ENCODE measurements at regions not wholly inside any gene's neighbourhood (a gene's known extent, or its start where the extent isn't known, plus 50 kb on each side); places are given as distances from the start of the nearest gene placed in this dataset.

DNA sequence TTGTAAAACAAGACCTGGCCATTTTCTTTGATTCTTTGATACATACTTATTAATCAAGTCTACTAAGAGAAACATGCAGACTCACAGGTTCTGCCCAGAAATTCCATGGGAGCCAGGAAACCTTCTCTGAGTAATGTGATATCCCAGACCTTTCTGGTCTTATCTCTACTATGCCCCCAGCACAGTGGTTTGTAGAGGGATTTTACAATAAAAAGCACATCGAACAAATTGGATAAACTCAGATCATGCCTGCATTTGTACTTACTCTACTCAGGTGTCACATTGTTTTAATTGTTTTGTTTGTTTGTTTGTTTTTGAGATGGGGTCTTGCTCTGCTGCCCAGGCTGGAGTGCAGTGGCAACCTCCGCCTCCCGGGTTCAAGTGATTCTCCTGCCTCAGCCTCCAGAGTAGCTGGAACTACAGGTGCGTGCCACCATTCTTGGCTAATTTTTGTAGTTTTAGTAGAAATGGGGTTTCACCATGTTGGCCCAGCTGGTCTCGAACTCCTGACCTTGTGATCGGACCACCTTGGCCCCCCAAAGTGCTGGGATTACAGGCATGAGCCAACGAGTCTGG lies 179.5 kb downstream of the ZNF608 start:
- no peak for DNase-seq (ENCODE audit: low spot score in 2 of 2)
- H3K4me1 Mint-ChIP-seq: peaks cover 5% of the 10 kb centered on the region
- no peak overlapping the region for H3K4me3 Mint-ChIP-seq
- no peaks in the 10 kb centered on the region for H3K27me3 Mint-ChIP-seq
- no peak for ATAC-seq (ENCODE audit: low read depth)
- no peaks in the 10 kb centered on the region for H3K9me3 Mint-ChIP-seq
- no peaks in the 10 kb centered on the region for H3K36me3 Mint-ChIP-seq
- no peak overlapping the region for H3K27ac Mint-ChIP-seq

GRCh38 chr5:124561451-124561850 lies 185.0 kb downstream of the ZNF608 start:
- H3K4me1 Mint-ChIP-seq: peaks cover 2% of the 10 kb centered on the region

GRCh38 chr5:124560370-124560769 lies 186.1 kb downstream of the ZNF608 start:
- Mint-ChIP-seq H3K27me3 (no peaks in the 10 kb centered on the region), H3K9me3 (no peaks in the 10 kb centered on the region), H3K36me3 (no peaks in the 10 kb centered on the region), H3K4me1 (peaks cover 2% of the 10 kb centered on the region), H3K4me3 (no peak overlapping the region), H3K27ac (no peak overlapping the region)
- ATAC-seq (ENCODE audit: low read depth) (no peak), DNase-seq (ENCODE audit: low spot score in 2 of 2) (no peak)

More at GRCh38 chr5:124561451-124561850, 185.0 kb downstream of the ZNF608 start:
- Mint-ChIP-seq H3K27me3 (no peaks in the 10 kb centered on the region), H3K9me3 (no peaks in the 10 kb centered on the region), H3K4me3 (no peak overlapping the region), H3K27ac (no peak overlapping the region), H3K36me3 (no peaks in the 10 kb centered on the region)
- no peak for ATAC-seq (ENCODE audit: low read depth)
- no peak for DNase-seq (ENCODE audit: low spot score in 2 of 2)

DNA sequence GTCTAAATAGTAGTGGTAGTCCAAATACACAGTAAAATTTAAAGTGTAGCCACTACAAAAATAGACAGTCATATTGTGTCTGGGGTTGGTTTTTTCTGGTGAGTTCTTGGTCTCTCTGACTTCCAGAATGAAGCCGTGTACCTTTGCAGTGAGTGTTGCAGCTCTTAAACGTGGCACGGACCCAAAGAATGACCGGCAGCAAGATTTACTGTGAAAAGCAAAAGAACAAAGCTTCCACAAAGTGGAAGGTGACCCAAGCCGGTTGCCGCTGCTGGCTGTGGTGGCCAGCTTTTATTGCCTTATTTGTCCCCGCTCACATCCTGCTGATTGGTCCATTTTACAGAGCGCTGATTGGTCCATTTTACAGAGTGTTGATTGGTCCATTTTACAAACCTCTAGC lies 188.7 kb downstream of the ZNF608 start:
- H3K4me3 Mint-ChIP-seq: no peak overlapping the region
- no peak overlapping the region for H3K27ac Mint-ChIP-seq
- H3K4me1 Mint-ChIP-seq: peaks cover 5% of the 10 kb centered on the region
- DNase-seq (ENCODE audit: low spot score in 2 of 2): no peak
- no peaks in the 10 kb centered on the region for H3K36me3 Mint-ChIP-seq
- no peaks in the 10 kb centered on the region for H3K9me3 Mint-ChIP-seq
- no peaks in the 10 kb centered on the region for H3K27me3 Mint-ChIP-seq
- no peak for ATAC-seq (ENCODE audit: low read depth)

- H3K4me1 Mint-ChIP-seq: peaks cover 5% of the 10 kb centered on the region
These were observed 191.5 kb downstream of the ZNF608 start for GRCh38 chr5:124554746-124555578.

DNA sequence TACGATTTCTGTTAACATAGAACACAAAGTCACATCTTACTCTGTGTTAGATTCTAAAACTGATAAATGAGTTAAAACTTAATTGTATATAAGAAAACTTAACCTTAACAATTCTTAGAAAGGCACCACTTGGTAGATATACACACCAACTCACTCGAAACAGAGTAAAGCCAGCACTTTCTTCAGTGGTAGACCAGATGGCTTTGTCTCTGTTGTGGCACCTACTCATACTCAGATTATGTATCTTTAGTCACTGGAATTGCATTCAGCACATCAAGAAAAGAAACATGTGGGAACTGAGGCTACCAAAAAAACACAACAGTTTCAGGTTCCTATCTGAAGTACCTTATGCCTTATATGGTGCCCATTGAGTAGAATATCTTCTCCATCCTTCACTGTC lies 192.5 kb downstream of the ZNF608 start:
- peaks cover 2% of the 10 kb centered on the region for H3K4me1 Mint-ChIP-seq

More at GRCh38 chr5:124554746-124555578, 191.5 kb downstream of the ZNF608 start:
- ATAC-seq (ENCODE audit: low read depth) (no peak), DNase-seq (ENCODE audit: low spot score in 2 of 2) (no peak)
- Mint-ChIP-seq H3K27me3 (no peaks in the 10 kb centered on the region), H3K9me3 (no peaks in the 10 kb centered on the region), H3K4me3 (no peak overlapping the region), H3K27ac (no peak overlapping the region), H3K36me3 (no peaks in the 10 kb centered on the region)

DNA sequence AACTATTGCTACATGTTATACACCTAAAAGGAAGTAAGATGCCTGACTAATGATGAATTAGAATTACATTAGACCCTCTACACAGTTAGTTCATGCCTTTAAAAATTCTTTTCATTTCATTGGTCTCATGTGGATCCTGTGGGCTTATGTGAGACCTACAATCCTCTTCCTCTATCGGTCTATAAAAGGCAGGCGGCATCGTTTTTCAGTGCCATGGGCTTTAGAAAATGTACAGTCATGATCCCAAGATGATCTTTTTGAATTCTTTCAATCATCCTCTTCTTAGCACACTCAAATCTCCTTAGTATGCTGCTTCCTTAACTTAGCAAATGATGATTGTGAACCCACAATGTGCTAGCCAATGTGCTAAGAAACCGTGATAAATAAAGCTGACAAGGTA lies 193.9 kb downstream of the ZNF608 start:
- Mint-ChIP-seq H3K4me3 (no peak overlapping the region), H3K27ac (no peak overlapping the region), H3K9me3 (no peaks in the 10 kb centered on the region), H3K36me3 (no peaks in the 10 kb centered on the region), H3K4me1 (peaks cover 2% of the 10 kb centered on the region), H3K27me3 (no peaks in the 10 kb centered on the region)
- ATAC-seq (ENCODE audit: low read depth) (no peak), DNase-seq (ENCODE audit: low spot score in 2 of 2) (no peak)

More for the DNA sequence above, 192.5 kb downstream of the ZNF608 start:
- Mint-ChIP-seq H3K27me3 (no peaks in the 10 kb centered on the region), H3K27ac (no peak overlapping the region), H3K36me3 (no peaks in the 10 kb centered on the region), H3K9me3 (no peaks in the 10 kb centered on the region), H3K4me3 (no peak overlapping the region)
- ATAC-seq (ENCODE audit: low read depth) (no peak), DNase-seq (ENCODE audit: low spot score in 2 of 2) (no peak)

DNA sequence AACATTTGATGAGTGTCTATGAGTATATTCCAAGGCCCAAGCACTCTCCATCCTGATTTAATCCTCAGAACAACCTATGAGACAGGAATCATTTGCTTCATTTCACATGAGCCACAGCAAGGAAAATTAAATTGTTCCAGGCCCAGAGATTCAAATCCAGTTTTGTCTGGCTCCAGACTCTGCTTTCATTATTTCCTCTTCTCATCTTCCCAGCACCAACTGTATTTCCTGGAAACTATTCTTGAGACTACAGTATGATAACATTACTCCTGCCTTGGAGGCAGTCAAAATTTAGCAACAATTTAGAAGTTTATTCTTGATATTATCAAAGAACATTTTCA lies 194.5 kb downstream of the ZNF608 start:
- no peaks in the 10 kb centered on the region for H3K36me3 Mint-ChIP-seq
- no peak for ATAC-seq (ENCODE audit: low read depth)
- H3K27ac Mint-ChIP-seq: no peak overlapping the region
- DNase-seq (ENCODE audit: low spot score in 2 of 2): no peak
- H3K4me3 Mint-ChIP-seq: no peak overlapping the region
- H3K4me1 Mint-ChIP-seq: peaks cover 2% of the 10 kb centered on the region
- no peaks in the 10 kb centered on the region for H3K9me3 Mint-ChIP-seq
- H3K27me3 Mint-ChIP-seq: no peaks in the 10 kb centered on the region

- no peaks in the 10 kb centered on the region for H3K36me3 Mint-ChIP-seq
- DNase-seq (ENCODE audit: low spot score in 2 of 2) (no peak), ATAC-seq (ENCODE audit: low read depth) (no peak)
- no peaks in the 10 kb centered on the region for H3K9me3 Mint-ChIP-seq
- H3K4me3 Mint-ChIP-seq: no peak overlapping the region
- peaks cover 2% of the 10 kb centered on the region for H3K4me1 Mint-ChIP-seq
- H3K27me3 Mint-ChIP-seq: no peaks in the 10 kb centered on the region
- no peak overlapping the region for H3K27ac Mint-ChIP-seq
These were observed 195.7 kb downstream of the ZNF608 start for GRCh38 chr5:124550731-124551130.

DNA sequence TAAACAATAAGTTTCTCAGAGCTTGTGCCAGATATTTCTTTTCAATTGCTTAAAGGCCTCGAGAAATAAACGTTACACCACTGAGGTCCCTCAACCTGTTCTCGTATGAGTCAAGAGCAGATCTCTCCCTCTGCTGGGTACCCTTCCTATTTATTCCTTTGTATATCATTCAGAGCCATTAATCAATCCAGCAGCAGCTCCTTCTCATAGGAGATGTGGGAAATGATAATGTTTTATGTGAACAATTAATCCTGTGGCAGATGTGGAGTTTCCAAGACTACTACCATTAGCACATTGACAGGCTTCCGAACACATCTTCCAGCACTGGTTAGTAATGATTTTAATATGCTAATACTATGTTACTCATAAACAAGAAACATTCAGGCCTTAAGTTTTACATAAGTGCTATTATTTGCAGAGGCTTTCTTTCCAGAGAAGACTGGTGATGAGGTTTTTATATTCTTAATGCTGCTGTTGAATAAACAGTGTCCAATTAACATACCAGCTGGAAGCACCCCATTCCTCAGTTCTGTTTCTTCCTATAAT lies 196.5 kb downstream of the ZNF608 start:
- DNase-seq (ENCODE audit: low spot score in 2 of 2): no peak
- no peak for ATAC-seq (ENCODE audit: low read depth)
- H3K4me3 Mint-ChIP-seq: no peak overlapping the region
- no peaks in the 10 kb centered on the region for H3K36me3 Mint-ChIP-seq
- H3K27me3 Mint-ChIP-seq: no peaks in the 10 kb centered on the region
- H3K9me3 Mint-ChIP-seq: no peaks in the 10 kb centered on the region
- H3K4me1 Mint-ChIP-seq: peaks cover 2% of the 10 kb centered on the region
- H3K27ac Mint-ChIP-seq: no peak overlapping the region

DNA sequence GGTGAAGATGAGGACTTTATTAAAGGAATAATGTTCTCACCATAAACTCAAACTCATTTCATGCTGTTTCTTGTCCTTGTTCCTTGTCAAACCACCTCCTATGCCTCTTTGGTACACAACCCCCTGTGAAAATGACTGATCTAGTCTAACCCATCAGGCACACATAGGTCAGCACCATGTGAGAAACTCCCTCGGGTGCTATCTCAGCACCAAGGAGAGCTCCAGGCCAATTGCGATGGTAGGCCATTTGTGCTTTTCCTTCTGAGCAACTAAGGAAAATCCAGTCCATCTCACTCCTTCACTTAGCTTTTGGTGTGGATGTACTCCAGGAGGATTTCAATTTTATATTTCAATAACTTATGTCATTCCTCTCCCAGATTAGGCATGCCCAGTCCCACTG lies 199.8 kb downstream of the ZNF608 start:
- Mint-ChIP-seq H3K36me3 (peaks cover 3% of the 10 kb centered on the region), H3K27ac (no peak overlapping the region), H3K4me3 (no peak overlapping the region), H3K27me3 (no peaks in the 10 kb centered on the region), H3K9me3 (peaks cover 5% of the 10 kb centered on the region), H3K4me1 (peaks cover 7% of the 10 kb centered on the region)
- no peak for ATAC-seq (ENCODE audit: low read depth)
- no peak for DNase-seq (ENCODE audit: low spot score in 2 of 2)

DNA sequence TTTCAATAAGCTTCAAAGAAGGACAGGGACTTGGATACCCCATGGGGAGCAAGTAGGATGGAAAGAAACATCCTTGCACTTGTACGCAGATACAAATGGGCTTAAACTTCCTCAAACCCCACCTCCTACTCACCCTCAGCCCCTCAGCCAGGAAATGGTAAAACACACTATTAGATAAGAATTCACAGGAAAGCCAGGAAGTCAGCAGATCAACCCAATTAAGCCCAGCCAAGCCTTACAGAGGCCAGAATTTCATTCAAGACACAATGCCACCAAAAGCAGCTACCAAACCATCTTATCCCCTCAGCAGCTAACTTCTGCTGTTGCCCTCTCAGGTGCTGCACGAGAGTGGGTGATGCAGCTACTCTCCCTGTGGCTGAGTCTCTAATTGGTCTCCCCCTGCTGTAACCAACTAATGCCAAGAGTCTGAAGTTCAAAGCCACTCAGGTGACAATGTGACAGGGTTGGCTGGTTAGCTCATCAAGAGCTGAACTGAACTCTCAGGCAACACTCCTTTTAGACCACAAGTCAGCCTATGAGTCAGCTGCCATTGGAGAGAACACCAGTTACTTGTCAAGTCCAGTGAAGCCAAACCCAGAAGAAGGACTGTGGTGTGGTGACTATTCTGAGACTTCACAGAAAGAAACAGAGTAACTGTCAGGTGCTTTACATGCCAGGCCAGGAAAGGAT lies 201.9 kb downstream of the ZNF608 start:
- no peak overlapping the region for H3K27ac Mint-ChIP-seq
- H3K9me3 Mint-ChIP-seq: peaks cover 7% of the 10 kb centered on the region
- DNase-seq (ENCODE audit: low spot score in 2 of 2): no peak
- H3K4me1 Mint-ChIP-seq: peaks cover 7% of the 10 kb centered on the region
- peaks cover 2% of the 10 kb centered on the region for H3K27me3 Mint-ChIP-seq
- H3K36me3 Mint-ChIP-seq: peaks cover 3% of the 10 kb centered on the region
- no peak for ATAC-seq (ENCODE audit: low read depth)
- H3K4me3 Mint-ChIP-seq: no peak overlapping the region

DNA sequence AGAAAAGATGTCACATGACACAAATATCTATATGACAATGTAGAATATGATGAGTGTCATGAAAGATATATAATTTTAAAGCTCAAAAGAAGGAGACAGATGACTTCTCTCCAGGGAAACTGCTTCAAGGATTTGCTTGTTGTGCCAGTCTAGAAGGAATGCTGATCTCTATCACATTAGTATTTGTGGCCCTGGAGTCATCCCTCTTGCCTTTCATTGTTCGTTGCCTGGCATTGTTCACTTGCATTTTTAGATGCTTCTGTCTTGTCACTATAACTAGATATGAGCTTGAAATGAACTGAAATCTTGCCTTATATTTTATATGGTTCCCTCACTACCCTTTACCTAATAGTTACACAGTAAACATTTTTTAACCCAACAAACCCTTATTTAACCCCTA lies 207.5 kb downstream of the ZNF608 start:
- H3K4me1 Mint-ChIP-seq: no peaks in the 10 kb centered on the region
- no peak for ATAC-seq (ENCODE audit: low read depth)
- H3K27ac Mint-ChIP-seq: no peak overlapping the region
- peaks cover 7% of the 10 kb centered on the region for H3K9me3 Mint-ChIP-seq
- peaks cover 3% of the 10 kb centered on the region for H3K36me3 Mint-ChIP-seq
- H3K4me3 Mint-ChIP-seq: no peak overlapping the region
- H3K27me3 Mint-ChIP-seq: peaks cover 2% of the 10 kb centered on the region
- no peak for DNase-seq (ENCODE audit: low spot score in 2 of 2)

- no peak overlapping the region for H3K4me3 Mint-ChIP-seq
- ATAC-seq (ENCODE audit: low read depth) (no peak), DNase-seq (ENCODE audit: low spot score in 2 of 2) (no peak)
- peaks cover 7% of the 10 kb centered on the region for H3K9me3 Mint-ChIP-seq
- H3K27me3 Mint-ChIP-seq: peaks cover 2% of the 10 kb centered on the region
- H3K36me3 Mint-ChIP-seq: peaks cover 3% of the 10 kb centered on the region
- H3K27ac Mint-ChIP-seq: no peak overlapping the region
- H3K4me1 Mint-ChIP-seq: no peaks in the 10 kb centered on the region
These were observed 208.2 kb downstream of the ZNF608 start for GRCh38 chr5:124538191-124538590.
